K562 (cell line): ENCODE measurements at regions not wholly inside any gene's neighbourhood (a gene's known extent, or its start where the extent isn't known, plus 50 kb on each side); places are given as distances from the start of the nearest gene placed in this dataset.

Experiments
- HNRNPL ChIP-seq: fragments of 200-400 bp; formaldehyde crosslinking; IDR thresholded peaks from 2 replicates; pipeline ENCODE4 v1.6.1; 2017; ENCODE audit warnings: low read depth, mild to moderate bottlenecking, low read length
- SNIP1 ChIP-seq: fragments of 450-650 bp; IDR thresholded peaks from 2 replicates; pipeline ENCODE4 v1.7.1; 2017; ENCODE audit warnings: low read depth, mild to moderate bottlenecking
- TF ChIP-seq, protein P1 (sequence below): fragments of 450-650 bp; IDR thresholded peaks from 2 replicates; pipeline ENCODE4 v1.6.1; 2016; ENCODE audit warnings: low read depth
- TF ChIP-seq, protein P2 (sequence below), 2 experiments: fragments of 200-800 bp in 1 of 2; sonication (Bioruptor generic) in 1 of 2; sonication (generic) in 1 of 2; formaldehyde crosslinking in 1 of 2; IDR thresholded peaks in 1 of 2; conservative IDR thresholded peaks in 1 of 2; 2 replicates each; pipeline versions ENCODE4 v1.5.0 to v1.6.1; 2016 to 2020; ENCODE audit warnings: missing compliant biosample characterization in 1 of 2, missing genetic modification characterization in 1 of 2, missing genetic modification reagents in 1 of 2

DNA sequence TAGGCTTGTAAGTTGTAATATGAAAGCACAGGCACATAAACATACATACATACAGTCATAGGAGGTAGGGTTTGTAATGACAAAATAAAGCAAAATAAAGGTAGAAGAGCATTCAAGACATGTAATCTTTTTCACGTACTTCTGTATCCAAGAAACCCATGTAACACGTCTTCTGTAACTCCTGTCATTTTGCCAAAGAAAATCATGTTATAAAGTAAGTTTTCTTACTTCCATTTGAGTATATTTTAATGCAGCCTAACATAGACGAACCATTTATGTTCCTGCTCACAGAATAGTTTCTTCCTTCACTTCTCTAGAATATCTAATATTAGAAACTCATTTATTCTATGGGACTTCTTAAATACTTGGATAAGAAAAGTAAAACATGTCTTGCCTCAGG lies 1884.0 kb upstream of the CELF4 start (continued):
- TF ChIP-seq, protein P1, sequence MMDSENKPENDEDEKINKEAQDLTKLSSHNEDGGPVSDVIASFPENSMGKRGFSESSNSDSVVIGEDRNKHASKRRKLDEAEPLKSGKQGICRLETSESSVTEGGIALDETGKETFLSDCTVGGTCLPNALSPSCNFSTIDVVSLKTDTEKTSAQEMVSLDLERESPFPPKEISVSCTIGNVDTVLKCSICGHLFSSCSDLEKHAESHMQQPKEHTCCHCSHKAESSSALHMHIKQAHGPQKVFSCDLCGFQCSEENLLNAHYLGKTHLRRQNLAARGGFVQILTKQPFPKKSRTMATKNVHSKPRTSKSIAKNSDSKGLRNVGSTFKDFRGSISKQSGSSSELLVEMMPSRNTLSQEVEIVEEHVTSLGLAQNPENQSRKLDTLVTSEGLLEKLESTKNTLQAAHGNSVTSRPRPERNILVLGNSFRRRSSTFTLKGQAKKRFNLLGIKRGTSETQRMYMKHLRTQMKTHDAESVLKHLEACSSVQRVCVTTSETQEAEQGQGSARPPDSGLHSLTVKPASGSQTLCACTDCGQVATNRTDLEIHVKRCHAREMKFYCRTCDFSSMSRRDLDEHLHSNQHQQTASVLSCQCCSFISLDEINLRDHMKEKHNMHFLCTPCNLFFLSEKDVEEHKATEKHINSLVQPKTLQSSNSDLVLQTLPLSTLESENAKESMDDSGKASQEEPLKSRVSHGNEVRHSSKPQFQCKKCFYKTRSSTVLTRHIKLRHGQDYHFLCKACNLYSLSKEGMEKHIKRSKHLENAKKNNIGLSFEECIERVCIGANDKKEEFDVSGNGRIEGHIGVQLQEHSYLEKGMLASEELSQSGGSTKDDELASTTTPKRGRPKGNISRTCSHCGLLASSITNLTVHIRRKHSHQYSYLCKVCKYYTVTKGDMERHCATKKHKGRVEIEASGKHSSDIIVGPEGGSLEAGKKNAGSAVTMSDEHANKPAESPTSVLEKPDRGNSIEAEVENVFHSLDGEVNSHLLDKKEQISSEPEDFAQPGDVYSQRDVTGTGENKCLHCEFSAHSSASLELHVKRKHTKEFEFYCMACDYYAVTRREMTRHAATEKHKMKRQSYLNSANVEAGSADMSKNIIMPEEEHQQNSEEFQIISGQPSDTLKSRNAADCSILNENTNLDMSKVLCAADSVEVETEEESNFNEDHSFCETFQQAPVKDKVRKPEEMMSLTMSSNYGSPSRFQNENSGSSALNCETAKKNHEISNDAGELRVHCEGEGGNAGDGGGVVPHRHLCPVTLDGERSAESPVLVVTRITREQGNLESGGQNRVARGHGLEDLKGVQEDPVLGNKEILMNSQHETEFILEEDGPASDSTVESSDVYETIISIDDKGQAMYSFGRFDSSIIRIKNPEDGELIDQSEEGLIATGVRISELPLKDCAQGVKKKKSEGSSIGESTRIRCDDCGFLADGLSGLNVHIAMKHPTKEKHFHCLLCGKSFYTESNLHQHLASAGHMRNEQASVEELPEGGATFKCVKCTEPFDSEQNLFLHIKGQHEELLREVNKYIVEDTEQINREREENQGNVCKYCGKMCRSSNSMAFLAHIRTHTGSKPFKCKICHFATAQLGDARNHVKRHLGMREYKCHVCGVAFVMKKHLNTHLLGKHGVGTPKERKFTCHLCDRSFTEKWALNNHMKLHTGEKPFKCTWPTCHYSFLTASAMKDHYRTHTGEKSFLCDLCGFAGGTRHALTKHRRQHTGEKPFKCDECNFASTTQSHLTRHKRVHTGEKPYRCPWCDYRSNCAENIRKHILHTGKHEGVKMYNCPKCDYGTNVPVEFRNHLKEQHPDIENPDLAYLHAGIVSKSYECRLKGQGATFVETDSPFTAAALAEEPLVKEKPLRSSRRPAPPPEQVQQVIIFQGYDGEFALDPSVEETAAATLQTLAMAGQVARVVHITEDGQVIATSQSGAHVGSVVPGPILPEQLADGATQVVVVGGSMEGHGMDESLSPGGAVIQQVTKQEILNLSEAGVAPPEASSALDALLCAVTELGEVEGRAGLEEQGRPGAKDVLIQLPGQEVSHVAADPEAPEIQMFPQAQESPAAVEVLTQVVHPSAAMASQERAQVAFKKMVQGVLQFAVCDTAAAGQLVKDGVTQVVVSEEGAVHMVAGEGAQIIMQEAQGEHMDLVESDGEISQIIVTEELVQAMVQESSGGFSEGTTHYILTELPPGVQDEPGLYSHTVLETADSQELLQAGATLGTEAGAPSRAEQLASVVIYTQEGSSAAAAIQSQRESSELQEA, result no peak
- TF ChIP-seq, protein P2, sequence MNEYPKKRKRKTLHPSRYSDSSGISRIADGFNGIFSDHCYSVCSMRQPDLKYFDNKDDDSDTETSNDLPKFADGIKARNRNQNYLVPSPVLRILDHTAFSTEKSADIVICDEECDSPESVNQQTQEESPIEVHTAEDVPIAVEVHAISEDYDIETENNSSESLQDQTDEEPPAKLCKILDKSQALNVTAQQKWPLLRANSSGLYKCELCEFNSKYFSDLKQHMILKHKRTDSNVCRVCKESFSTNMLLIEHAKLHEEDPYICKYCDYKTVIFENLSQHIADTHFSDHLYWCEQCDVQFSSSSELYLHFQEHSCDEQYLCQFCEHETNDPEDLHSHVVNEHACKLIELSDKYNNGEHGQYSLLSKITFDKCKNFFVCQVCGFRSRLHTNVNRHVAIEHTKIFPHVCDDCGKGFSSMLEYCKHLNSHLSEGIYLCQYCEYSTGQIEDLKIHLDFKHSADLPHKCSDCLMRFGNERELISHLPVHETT (CRISPR knock-in tag; conservative IDR thresholded peaks at IDR 0.05 in 1 of 2, IDR thresholded peaks at IDR 0.05 in 1 of 2), result no peak
- no peak for TF ChIP-seq SNIP1
- no peak for TF ChIP-seq HNRNPL
